ENCODE measurements at regions not wholly inside any gene's neighbourhood (a gene's known extent, or its start where the extent isn't known, plus 50 kb on each side); places are given as distances from the start of the nearest gene placed in this dataset.

DNA sequence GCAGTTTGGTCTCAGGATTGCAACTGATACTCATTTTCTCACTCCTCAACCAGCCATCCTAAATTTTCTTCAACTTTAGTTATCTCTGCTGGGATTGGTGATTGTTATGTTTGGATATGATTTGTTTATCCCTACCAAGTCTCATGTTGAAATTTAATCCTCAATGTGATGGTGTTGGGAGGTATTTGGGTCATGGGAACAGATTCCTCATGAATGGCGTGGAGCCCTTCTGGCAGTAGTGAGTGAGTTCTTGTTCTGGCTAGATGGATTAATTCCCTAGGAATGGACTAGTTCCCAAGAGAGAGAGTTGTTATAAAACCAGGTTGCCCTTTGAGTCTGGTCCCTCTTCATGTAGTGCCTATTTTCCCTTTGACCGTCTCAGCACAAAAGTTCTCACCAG is 399.9 kb downstream of the SQOR start:
- Histone ChIP-seq H3K4me1 (no peaks in the 10 kb centered on the region), H3K27me3 (no peaks in the 10 kb centered on the region), H3K4me3 (no peak overlapping the region), H3K27ac (no peak overlapping the region), H3K9me3 (peaks cover 0 to 13% (median 0%) of the 10 kb centered on the region in 11 donors), H3K36me3 (no peaks in the 10 kb centered on the region)
- TF ChIP-seq, protein P1, sequence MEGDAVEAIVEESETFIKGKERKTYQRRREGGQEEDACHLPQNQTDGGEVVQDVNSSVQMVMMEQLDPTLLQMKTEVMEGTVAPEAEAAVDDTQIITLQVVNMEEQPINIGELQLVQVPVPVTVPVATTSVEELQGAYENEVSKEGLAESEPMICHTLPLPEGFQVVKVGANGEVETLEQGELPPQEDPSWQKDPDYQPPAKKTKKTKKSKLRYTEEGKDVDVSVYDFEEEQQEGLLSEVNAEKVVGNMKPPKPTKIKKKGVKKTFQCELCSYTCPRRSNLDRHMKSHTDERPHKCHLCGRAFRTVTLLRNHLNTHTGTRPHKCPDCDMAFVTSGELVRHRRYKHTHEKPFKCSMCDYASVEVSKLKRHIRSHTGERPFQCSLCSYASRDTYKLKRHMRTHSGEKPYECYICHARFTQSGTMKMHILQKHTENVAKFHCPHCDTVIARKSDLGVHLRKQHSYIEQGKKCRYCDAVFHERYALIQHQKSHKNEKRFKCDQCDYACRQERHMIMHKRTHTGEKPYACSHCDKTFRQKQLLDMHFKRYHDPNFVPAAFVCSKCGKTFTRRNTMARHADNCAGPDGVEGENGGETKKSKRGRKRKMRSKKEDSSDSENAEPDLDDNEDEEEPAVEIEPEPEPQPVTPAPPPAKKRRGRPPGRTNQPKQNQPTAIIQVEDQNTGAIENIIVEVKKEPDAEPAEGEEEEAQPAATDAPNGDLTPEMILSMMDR (IDR thresholded peaks at IDR 0.05): no peak
- 76 to 79% methylated on average over 2 of the region's 2 CpGs for WGBS, 2 donors
- intact Hi-C loops (cut with DNase I): no loop called here
- peak in 3 of 8 donors; percentile 22 to 46 (median 42) for ATAC-seq
- no peak for DNase-seq

DNA sequence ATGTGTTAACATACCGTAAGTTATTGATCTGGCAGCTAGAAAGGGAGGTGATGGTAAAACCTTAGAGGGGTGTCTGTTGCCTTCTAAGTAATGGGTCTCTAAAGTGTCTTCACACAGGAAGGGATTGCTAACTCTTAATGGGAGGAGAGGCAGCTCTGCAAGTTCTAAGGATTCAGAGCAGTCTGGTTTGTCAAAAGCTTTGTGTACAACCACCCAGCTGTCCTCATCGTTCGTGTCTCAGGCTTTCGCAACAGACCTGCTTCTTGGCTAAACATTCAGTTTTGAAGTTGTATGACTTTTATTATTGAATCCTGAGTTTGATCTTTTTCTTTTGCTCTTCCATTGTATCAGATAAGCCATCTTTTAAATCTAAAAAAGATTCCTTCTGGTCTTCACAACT is 404.9 kb downstream of the SQOR start:
- H3K36me3 ChIP-seq: no peaks in the 10 kb centered on the region
- H3K4me3 ChIP-seq: no peak overlapping the region
- H3K27me3 ChIP-seq: no peaks in the 10 kb centered on the region
- ATAC-seq (peak in 2 of 8 donors; percentile 19 to 37), DNase-seq (no peak)
- TF ChIP-seq, protein P1 (IDR thresholded peaks at IDR 0.05): no peak
- peaks cover 0 to 9% (median 0%) of the 10 kb centered on the region in 9 donors for H3K4me1 ChIP-seq
- no peak overlapping the region for H3K27ac ChIP-seq
- intact Hi-C loops (cut with DNase I): no loop called here
- WGBS, 2 donors: 87 to 88% methylated on average over 4 of the region's 4 CpGs
- H3K9me3 ChIP-seq: peaks cover 0 to 3% (median 0%) of the 10 kb centered on the region in 11 donors

- Histone ChIP-seq H3K4me1 (peaks cover 0 to 9% (median 0%) of the 10 kb centered on the region in 9 donors), H3K27me3 (no peaks in the 10 kb centered on the region), H3K27ac (no peak overlapping the region), H3K9me3 (peaks cover 0 to 9% (median 0%) of the 10 kb centered on the region in 11 donors), H3K4me3 (no peak overlapping the region), H3K36me3 (no peaks in the 10 kb centered on the region)
- TF ChIP-seq, protein P1 (IDR thresholded peaks at IDR 0.05): no peak
- ATAC-seq: no peak
- no peak for DNase-seq
- WGBS, 2 donors: 82 to 87% methylated on average over 5 of the region's 5 CpGs
- intact Hi-C loops (cut with DNase I): no loop called here
Observed at GRCh38 chr15:46041905-46042304, 407.1 kb downstream of the SQOR start.

DNA sequence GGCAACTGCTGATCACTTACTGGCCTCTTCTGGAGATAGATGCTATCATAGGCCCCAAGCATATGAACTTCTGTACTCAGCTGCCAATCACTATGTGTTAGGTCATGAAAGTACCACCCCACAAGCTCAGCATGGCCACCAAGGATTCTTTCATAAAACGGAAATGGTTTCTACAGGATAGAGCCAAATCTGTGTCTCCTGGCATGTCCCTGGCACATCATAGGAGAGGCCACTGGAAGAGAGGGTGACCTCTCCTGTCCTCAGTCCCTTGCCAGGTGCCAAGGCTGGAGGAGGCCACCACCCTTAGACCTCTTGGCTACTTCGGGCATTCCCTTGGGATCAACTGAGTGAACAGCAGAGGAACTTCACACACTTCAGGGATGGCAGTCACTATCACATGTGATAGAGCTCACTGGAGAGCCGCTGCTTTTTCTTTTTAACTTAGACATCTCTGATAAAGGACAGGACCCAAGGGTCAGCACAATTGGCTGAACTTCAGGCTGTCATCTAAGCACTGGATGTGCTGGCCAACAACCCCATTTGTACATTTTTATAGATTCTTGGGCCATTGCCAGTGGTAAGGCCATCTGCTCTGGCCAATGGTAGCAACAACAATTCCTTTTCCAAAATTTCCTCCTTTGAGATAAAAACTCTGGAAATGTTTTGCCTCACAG is 425.2 kb downstream of the SQOR start:
- peaks cover 0 to 16% (median 5%) of the 10 kb centered on the region in 9 donors for H3K4me1 ChIP-seq
- 46 to 69% methylated on average over 3 of the region's 3 CpGs for WGBS, 2 donors
- H3K27ac ChIP-seq: no peak overlapping the region
- H3K27me3 ChIP-seq: no peaks in the 10 kb centered on the region
- peaks cover 0 to 4% (median 0%) of the 10 kb centered on the region in 11 donors for H3K9me3 ChIP-seq
- H3K36me3 ChIP-seq: no peaks in the 10 kb centered on the region
- intact Hi-C loops (cut with DNase I): loop anchor here in 2 of 10 donors (10.0 kb wide), 2 partner anchors 55 kb away; no protein-coding TSS in a partner anchor
- no peak overlapping the region for H3K4me3 ChIP-seq
- TF ChIP-seq, protein P1 (IDR thresholded peaks at IDR 0.05): no peak
- ATAC-seq: peak in 5 of 8 donors; percentile 11 to 70 (median 34)
- no peak for DNase-seq

Measured in heart right ventricle (tissue), 16 donors.